Sigmoid colon (tissue), 6 donors: ENCODE measurements at regions not wholly inside any gene's neighbourhood (a gene's known extent, or its start where the extent isn't known, plus 50 kb on each side); places are given as distances from the start of the nearest gene placed in this dataset.

ENCODE experiments used
- DNase-seq: peaks from one replicate; pipeline ENCODE4 v3.0.0-alpha.2; 2019
- H3K27ac ChIP-seq, 4 donors: fragments of 200-600 bp; sonication (generic); one replicate each; pipeline ENCODE4 v1.5.1; 2016 to 2019; ENCODE audit warnings: mild to moderate bottlenecking in 1 of 4
- H3K27me3 ChIP-seq, 3 donors: fragments of 200-600 bp; sonication (generic); one replicate each; pipeline ENCODE4 v1.5.1; 2019; ENCODE audit warnings: mild to moderate bottlenecking in 1 of 3
- H3K36me3 ChIP-seq, 4 donors: fragments of 200-600 bp; sonication (generic); one replicate each; pipeline ENCODE4 v1.5.1; 2016 to 2019
- H3K4me1 ChIP-seq, 4 donors: fragments of 200-600 bp; sonication (generic); one replicate each; pipeline ENCODE4 v1.5.1; 2017 to 2019
- H3K4me3 ChIP-seq, 4 donors: fragments of 200-600 bp; sonication (generic); one replicate each; pipeline ENCODE4 v1.5.1; 2017 to 2019; ENCODE audit warnings: mild to moderate bottlenecking in 2 of 4, moderate library complexity in 1 of 4
- H3K9me3 ChIP-seq, 4 donors: fragments of 200-600 bp in 3 of 4; sonication (generic) in 3 of 4; one replicate each; pipeline versions ENCODE4 v1.5.1 to v1.6.1; 2013 to 2019
- CTCF ChIP-seq, 4 experiments: fragments of 450-650 bp in 3 of 4; fragments of 200-600 bp in 1 of 4; IDR thresholded peaks; one replicate each; pipeline ENCODE4 v1.5.1; 2016 to 2019; ENCODE audit warnings: antibody characterized with exemption in 4 of 4, mild to moderate bottlenecking in 3 of 4, moderate library complexity in 2 of 4
- EP300 ChIP-seq, 4 donors: sonication (generic); formaldehyde crosslinking; IDR thresholded peaks; one replicate each; pipeline ENCODE4 v1.6.1; 2017; ENCODE audit warnings: antibody characterized with exemption in 4 of 4
- POLR2A ChIP-seq, 2 donors: fragments of 450-650 bp; IDR thresholded peaks; one replicate each; pipeline ENCODE4 v1.6.1; 2016; ENCODE audit warnings: antibody characterized with exemption in 2 of 2, mild to moderate bottlenecking in 2 of 2, moderate library complexity in 2 of 2
- POLR2AphosphoS5 ChIP-seq, 4 donors: sonication (generic); formaldehyde crosslinking; IDR thresholded peaks; one replicate each; pipeline ENCODE4 v1.6.1; 2017; ENCODE audit warnings: antibody characterized with exemption in 4 of 4
- WGBS, 2 donors: extraction: QIAGEN DNeasy Blood & Tissue Kit; methylation state at CpG; one replicate each; pipeline ENCODE4 v1.1.7; 2013; 5-methylcytosine and 5-hydroxymethylcytosine counted together
- intact Hi-C: fragments of 100-400 bp; cut with DNase I; formaldehyde crosslinking; loops from one replicate; pipeline ENCODE4 v1.15.1; 2023
- donor health status: healthy with polysubstance abuse.
- donor health status: healthy.

- no peaks in the 10 kb centered on the region for H3K27me3 ChIP-seq
- H3K4me3 ChIP-seq = no peak overlapping the region
- H3K27ac ChIP-seq = no peak overlapping the region
- intact Hi-C loops = no loop called here
- H3K9me3 ChIP-seq = no peaks in the 10 kb centered on the region
- H3K36me3 ChIP-seq = no peaks in the 10 kb centered on the region
- TF ChIP-seq POLR2AphosphoS5 (IDR thresholded peaks at IDR 0.05) (no peak), CTCF (IDR thresholded peaks at IDR 0.05) (no peak), EP300 (IDR thresholded peaks at IDR 0.05) (no peak), POLR2A (IDR thresholded peaks at IDR 0.05) (no peak)
- 92 to 94% methylated on average over 2 of the region's 2 CpGs for WGBS, 2 donors
- no peaks in the 10 kb centered on the region for H3K4me1 ChIP-seq
- no peak for DNase-seq
These were observed 126.4 kb upstream of the NXPH2 start for GRCh38 chr2:138906549-138906948.

- TF ChIP-seq POLR2A (IDR thresholded peaks at IDR 0.05) (no peak), EP300 (IDR thresholded peaks at IDR 0.05) (no peak), POLR2AphosphoS5 (IDR thresholded peaks at IDR 0.05) (no peak), CTCF (IDR thresholded peaks at IDR 0.05) (no peak)
- H3K4me3 ChIP-seq = no peak overlapping the region
- no peaks in the 10 kb centered on the region for H3K4me1 ChIP-seq
- H3K27me3 ChIP-seq = no peaks in the 10 kb centered on the region
- no peak overlapping the region for H3K27ac ChIP-seq
- H3K9me3 ChIP-seq = no peaks in the 10 kb centered on the region
- H3K36me3 ChIP-seq = no peaks in the 10 kb centered on the region
- WGBS, 2 donors = 93 to 96% methylated on average over 29 of the region's 29 CpGs
- no peak for DNase-seq
- intact Hi-C loops = no loop called here
These were observed 122.2 kb upstream of the NXPH2 start for GRCh38 chr2:138902239-138902871.

GRCh38 chr2:138901530-138901929 lies 121.3 kb upstream of the NXPH2 start:
- H3K9me3 ChIP-seq = no peaks in the 10 kb centered on the region
- no peak for DNase-seq
- H3K36me3 ChIP-seq = no peaks in the 10 kb centered on the region
- WGBS, 2 donors = 89 to 93% methylated on average over 11 of the region's 11 CpGs
- H3K4me3 ChIP-seq = no peak overlapping the region
- intact Hi-C loops = no loop called here
- TF ChIP-seq POLR2A (IDR thresholded peaks at IDR 0.05) = no peak
- TF ChIP-seq CTCF (IDR thresholded peaks at IDR 0.05) = no peak
- no peak for TF ChIP-seq EP300 (IDR thresholded peaks at IDR 0.05)
- no peak for TF ChIP-seq POLR2AphosphoS5 (IDR thresholded peaks at IDR 0.05)
- H3K27me3 ChIP-seq = no peaks in the 10 kb centered on the region
- H3K27ac ChIP-seq = no peak overlapping the region
- H3K4me1 ChIP-seq = no peaks in the 10 kb centered on the region

- intact Hi-C loops = no loop called here
- DNase-seq = no peak
- H3K9me3 ChIP-seq = no peaks in the 10 kb centered on the region
- H3K4me3 ChIP-seq = no peak overlapping the region
- H3K36me3 ChIP-seq = no peaks in the 10 kb centered on the region
- no peaks in the 10 kb centered on the region for H3K4me1 ChIP-seq
- no peaks in the 10 kb centered on the region for H3K27me3 ChIP-seq
- no peak overlapping the region for H3K27ac ChIP-seq
- TF ChIP-seq POLR2AphosphoS5 (IDR thresholded peaks at IDR 0.05) (no peak), CTCF (IDR thresholded peaks at IDR 0.05) (no peak), EP300 (IDR thresholded peaks at IDR 0.05) (no peak), POLR2A (IDR thresholded peaks at IDR 0.05) (no peak)
These were observed 118.7 kb upstream of the NXPH2 start for GRCh38 chr2:138898855-138899254.

GRCh38 chr2:138897274-138897673 lies 117.1 kb upstream of the NXPH2 start:
- no peaks in the 10 kb centered on the region for H3K4me1 ChIP-seq
- no peak for DNase-seq
- WGBS, 2 donors = 87 to 90% methylated on average over 12 of the region's 12 CpGs
- H3K36me3 ChIP-seq = no peaks in the 10 kb centered on the region
- TF ChIP-seq POLR2A (IDR thresholded peaks at IDR 0.05) (no peak), EP300 (IDR thresholded peaks at IDR 0.05) (no peak), POLR2AphosphoS5 (IDR thresholded peaks at IDR 0.05) (no peak), CTCF (IDR thresholded peaks at IDR 0.05) (no peak)
- H3K9me3 ChIP-seq = no peaks in the 10 kb centered on the region
- H3K4me3 ChIP-seq = no peak overlapping the region
- intact Hi-C loops = no loop called here
- H3K27me3 ChIP-seq = no peaks in the 10 kb centered on the region
- H3K27ac ChIP-seq = no peak overlapping the region
